Progenitor cell of endocrine pancreas (in vitro differentiated cells): ENCODE measurements at regions not wholly inside any gene's neighbourhood (a gene's known extent, or its start where the extent isn't known, plus 50 kb on each side); places are given as distances from the start of the nearest gene placed in this dataset.

Experiments used
- DNase-seq: peaks from one replicate; pipeline ENCODE4 v3.0.0; 2021; ENCODE audit warnings: low spot score; ENCODE audit not compliant: unreplicated experiment
- H3K27ac Mint-ChIP-seq: 2 replicates; pipeline ENCODE4 v1.8.0; 2021; ENCODE audit warnings: mild to moderate bottlenecking, moderate library complexity, mixed read lengths
- H3K27me3 Mint-ChIP-seq: 2 replicates; pipeline ENCODE4 v1.8.0; 2021; ENCODE audit warnings: mixed read lengths
- H3K36me3 Mint-ChIP-seq: 2 replicates; pipeline ENCODE4 v1.8.0; 2022; ENCODE audit warnings: mixed read lengths; ENCODE audit not compliant: insufficient read depth
- H3K4me1 Mint-ChIP-seq: 2 replicates; pipeline ENCODE4 v1.8.0; 2021; ENCODE audit warnings: low read depth, mixed read lengths
- H3K4me3 Mint-ChIP-seq: 2 replicates; pipeline ENCODE4 v1.8.0; 2021; ENCODE audit warnings: low read depth, mild to moderate bottlenecking, moderate library complexity, mixed read lengths
- H3K9me3 Mint-ChIP-seq: 2 replicates; pipeline ENCODE4 v1.8.0; 2021; ENCODE audit warnings: low read depth, mixed read lengths
- CTCF ChIP-seq: fragments of 200-600 bp; sonication (generic); IDR thresholded peaks from one replicate; pipeline ENCODE4 v1.5.0; 2021; ENCODE audit warnings: antibody characterized with exemption, mild to moderate bottlenecking; ENCODE audit not compliant: unreplicated experiment

- H3K36me3 Mint-ChIP-seq: no peaks in the 10 kb centered on the region
- no peak overlapping the region for H3K27ac Mint-ChIP-seq
- no peak for DNase-seq
- no peak for TF ChIP-seq CTCF
- no peaks in the 10 kb centered on the region for H3K9me3 Mint-ChIP-seq
- no peaks in the 10 kb centered on the region for H3K27me3 Mint-ChIP-seq
- no peak overlapping the region for H3K4me3 Mint-ChIP-seq
- peaks cover 2% of the 10 kb centered on the region for H3K4me1 Mint-ChIP-seq
Observed at GRCh38 chr3:28891485-28891884, 389.4 kb upstream of the RBMS3 start.

GRCh38 chr3:28900301-28900700 is 380.6 kb upstream of the RBMS3 start:
- Mint-ChIP-seq H3K27ac (no peak overlapping the region), H3K4me1 (no peaks in the 10 kb centered on the region), H3K4me3 (no peak overlapping the region), H3K27me3 (no peaks in the 10 kb centered on the region), H3K36me3 (no peaks in the 10 kb centered on the region), H3K9me3 (peaks cover 17% of the 10 kb centered on the region)
- no peak for DNase-seq
- TF ChIP-seq CTCF: no peak

GRCh38 chr3:28901018-28901417 is 379.9 kb upstream of the RBMS3 start:
- TF ChIP-seq CTCF: no peak
- Mint-ChIP-seq H3K9me3 (peaks cover 17% of the 10 kb centered on the region), H3K4me3 (no peak overlapping the region), H3K27me3 (no peaks in the 10 kb centered on the region), H3K4me1 (no peaks in the 10 kb centered on the region), H3K27ac (no peak overlapping the region), H3K36me3 (no peaks in the 10 kb centered on the region)
- no peak for DNase-seq

GRCh38 chr3:28903171-28903601 is 377.7 kb upstream of the RBMS3 start:
- H3K27me3 Mint-ChIP-seq: no peaks in the 10 kb centered on the region
- H3K27ac Mint-ChIP-seq: no peak overlapping the region
- peaks cover 13% of the 10 kb centered on the region for H3K9me3 Mint-ChIP-seq
- no peaks in the 10 kb centered on the region for H3K36me3 Mint-ChIP-seq
- no peak overlapping the region for H3K4me3 Mint-ChIP-seq
- no peaks in the 10 kb centered on the region for H3K4me1 Mint-ChIP-seq
- DNase-seq: no peak
- TF ChIP-seq CTCF: no peak

GRCh38 chr3:28905798-28906197 is 375.1 kb upstream of the RBMS3 start:
- peaks cover 13% of the 10 kb centered on the region for H3K9me3 Mint-ChIP-seq
- no peak for TF ChIP-seq CTCF
- H3K27me3 Mint-ChIP-seq: no peaks in the 10 kb centered on the region
- H3K4me1 Mint-ChIP-seq: no peaks in the 10 kb centered on the region
- H3K27ac Mint-ChIP-seq: no peak overlapping the region
- no peaks in the 10 kb centered on the region for H3K36me3 Mint-ChIP-seq
- no peak overlapping the region for H3K4me3 Mint-ChIP-seq
- no peak for DNase-seq
